ENCODE measurements at regions not wholly inside any gene's neighbourhood (a gene's known extent, or its start where the extent isn't known, plus 50 kb on each side); places are given as distances from the start of the nearest gene placed in this dataset.

- TF ChIP-seq, protein P1, sequence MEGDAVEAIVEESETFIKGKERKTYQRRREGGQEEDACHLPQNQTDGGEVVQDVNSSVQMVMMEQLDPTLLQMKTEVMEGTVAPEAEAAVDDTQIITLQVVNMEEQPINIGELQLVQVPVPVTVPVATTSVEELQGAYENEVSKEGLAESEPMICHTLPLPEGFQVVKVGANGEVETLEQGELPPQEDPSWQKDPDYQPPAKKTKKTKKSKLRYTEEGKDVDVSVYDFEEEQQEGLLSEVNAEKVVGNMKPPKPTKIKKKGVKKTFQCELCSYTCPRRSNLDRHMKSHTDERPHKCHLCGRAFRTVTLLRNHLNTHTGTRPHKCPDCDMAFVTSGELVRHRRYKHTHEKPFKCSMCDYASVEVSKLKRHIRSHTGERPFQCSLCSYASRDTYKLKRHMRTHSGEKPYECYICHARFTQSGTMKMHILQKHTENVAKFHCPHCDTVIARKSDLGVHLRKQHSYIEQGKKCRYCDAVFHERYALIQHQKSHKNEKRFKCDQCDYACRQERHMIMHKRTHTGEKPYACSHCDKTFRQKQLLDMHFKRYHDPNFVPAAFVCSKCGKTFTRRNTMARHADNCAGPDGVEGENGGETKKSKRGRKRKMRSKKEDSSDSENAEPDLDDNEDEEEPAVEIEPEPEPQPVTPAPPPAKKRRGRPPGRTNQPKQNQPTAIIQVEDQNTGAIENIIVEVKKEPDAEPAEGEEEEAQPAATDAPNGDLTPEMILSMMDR (IDR thresholded peaks at IDR 0.05; ENCODE audit: extremely low read depth in 1 of 2, insufficient read depth in 1 of 2, low read depth in 1 of 2, low read length in 2 of 2), result no peak
- TF ChIP-seq POLR2A (IDR thresholded peaks at IDR 0.05; ENCODE audit: low read depth, low read length), result no peak
- TF ChIP-seq EZH2 (IDR thresholded peaks at IDR 0.05; ENCODE audit: borderline replicate concordance, low read depth, low read length, severe bottlenecking), result no peak
- no peak for TF ChIP-seq MYC (IDR thresholded peaks at IDR 0.05; ENCODE audit: low read depth, low read length)
- TF ChIP-seq JUN (IDR thresholded peaks at IDR 0.05; ENCODE audit: borderline replicate concordance, insufficient read depth, insufficient read length, low read depth), result no peak
- TF ChIP-seq MAX (IDR thresholded peaks at IDR 0.05; ENCODE audit: insufficient read depth, insufficient read length), result no peak
These were observed 136.6 kb upstream of the RNF32 start for GRCh38 chr7:156504006-156504405.
